Mesodermal cell (in vitro differentiated cells): ENCODE measurements at regions not wholly inside any gene's neighbourhood (a gene's known extent, or its start where the extent isn't known, plus 50 kb on each side); places are given as distances from the start of the nearest gene placed in this dataset.

Experiments used
- H3K27ac ChIP-seq: 2 replicates; pipeline ENCODE4 v1.7.0; 2013; ENCODE audit warnings: mild to moderate bottlenecking, low read depth, low read length, moderate library complexity; ENCODE audit not compliant: severe bottlenecking
- H3K36me3 ChIP-seq: 2 replicates; pipeline ENCODE4 v1.7.1; 2013; ENCODE audit warnings: mild to moderate bottlenecking, low read length, moderate library complexity; ENCODE audit not compliant: control insufficient read depth, insufficient read depth
- H3K4me1 ChIP-seq: one replicate; pipeline ENCODE4 v1.7.1; 2013; ENCODE audit warnings: mild to moderate bottlenecking, low read length; ENCODE audit not compliant: insufficient read depth, control insufficient read depth, poor library complexity, severe bottlenecking
- H3K4me3 ChIP-seq: 2 replicates; pipeline ENCODE4 v1.7.0; 2013; ENCODE audit warnings: low read length, control low read depth, mild to moderate bottlenecking; ENCODE audit not compliant: insufficient read depth, poor library complexity, severe bottlenecking; ENCODE audit errors: extremely low read depth
- H3K9me3 ChIP-seq: 2 replicates; pipeline ENCODE4 v1.7.1; 2013; ENCODE audit warnings: mild to moderate bottlenecking, low read length, moderate library complexity; ENCODE audit not compliant: control insufficient read depth
- WGBS, 2 experiments: methylation state at CpG; one replicate each; pipeline ENCODE4 v1.1.5; 2013; ENCODE audit warnings: missing lambda C conversion rate in 2 of 2; ENCODE audit not compliant: insufficient coverage in 2 of 2; 5-methylcytosine and 5-hydroxymethylcytosine counted together

DNA sequence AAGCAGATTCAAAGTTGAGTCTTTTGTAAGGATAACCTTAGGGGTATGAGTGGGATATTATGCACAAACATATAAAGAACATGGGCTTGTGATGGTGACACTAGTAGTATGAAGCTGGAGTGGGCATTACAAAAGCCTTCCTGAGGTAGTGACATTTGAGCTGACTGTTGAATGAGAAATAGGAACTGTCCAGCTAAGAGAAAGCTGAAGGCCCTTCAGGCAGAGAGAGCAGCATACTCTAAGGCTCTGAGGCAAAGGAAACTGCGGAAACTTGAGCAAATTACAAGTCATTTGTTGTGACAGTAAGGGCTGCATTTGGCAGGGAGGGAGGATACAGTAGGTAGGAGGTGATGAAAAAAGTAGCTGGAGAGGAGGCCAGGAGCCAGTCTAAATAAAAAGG lies 190.7 kb upstream of the CD96 start:
- Histone ChIP-seq H3K9me3 (peaks cover 6% of the 10 kb centered on the region), H3K4me1 (no peaks in the 10 kb centered on the region), H3K36me3 (no peaks in the 10 kb centered on the region), H3K27ac (no peak overlapping the region), H3K4me3 (no peak overlapping the region)
- WGBS, 2 experiments, result 94 to 100% methylated on average over 1 of the region's 1 CpG

DNA sequence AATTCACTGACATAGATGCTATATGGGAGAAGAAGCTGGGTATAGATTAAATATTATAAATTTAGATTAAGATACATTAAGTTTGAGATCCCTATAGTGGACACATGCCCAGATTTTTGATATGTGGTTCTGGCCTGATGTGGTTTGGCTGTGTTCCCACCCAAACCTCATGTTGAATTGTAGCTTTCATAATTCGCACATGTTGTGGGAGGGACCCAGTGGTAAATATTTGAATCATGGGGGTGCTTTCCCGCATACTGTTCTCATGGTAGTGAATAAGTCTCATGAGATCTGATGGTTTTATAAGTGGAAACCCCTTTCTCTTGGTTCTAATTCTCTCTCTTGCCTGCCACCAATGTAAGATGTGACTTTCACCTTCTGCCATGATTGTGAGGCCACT lies 189.4 kb upstream of the CD96 start:
- H3K36me3 ChIP-seq, result no peaks in the 10 kb centered on the region
- no peak overlapping the region for H3K27ac ChIP-seq
- peaks cover 3% of the 10 kb centered on the region for H3K9me3 ChIP-seq
- H3K4me1 ChIP-seq, result no peaks in the 10 kb centered on the region
- WGBS, 2 experiments, result 78 to 94% methylated on average over 1 to 2 of the region's 2 CpGs
- H3K4me3 ChIP-seq, result no peak overlapping the region

DNA sequence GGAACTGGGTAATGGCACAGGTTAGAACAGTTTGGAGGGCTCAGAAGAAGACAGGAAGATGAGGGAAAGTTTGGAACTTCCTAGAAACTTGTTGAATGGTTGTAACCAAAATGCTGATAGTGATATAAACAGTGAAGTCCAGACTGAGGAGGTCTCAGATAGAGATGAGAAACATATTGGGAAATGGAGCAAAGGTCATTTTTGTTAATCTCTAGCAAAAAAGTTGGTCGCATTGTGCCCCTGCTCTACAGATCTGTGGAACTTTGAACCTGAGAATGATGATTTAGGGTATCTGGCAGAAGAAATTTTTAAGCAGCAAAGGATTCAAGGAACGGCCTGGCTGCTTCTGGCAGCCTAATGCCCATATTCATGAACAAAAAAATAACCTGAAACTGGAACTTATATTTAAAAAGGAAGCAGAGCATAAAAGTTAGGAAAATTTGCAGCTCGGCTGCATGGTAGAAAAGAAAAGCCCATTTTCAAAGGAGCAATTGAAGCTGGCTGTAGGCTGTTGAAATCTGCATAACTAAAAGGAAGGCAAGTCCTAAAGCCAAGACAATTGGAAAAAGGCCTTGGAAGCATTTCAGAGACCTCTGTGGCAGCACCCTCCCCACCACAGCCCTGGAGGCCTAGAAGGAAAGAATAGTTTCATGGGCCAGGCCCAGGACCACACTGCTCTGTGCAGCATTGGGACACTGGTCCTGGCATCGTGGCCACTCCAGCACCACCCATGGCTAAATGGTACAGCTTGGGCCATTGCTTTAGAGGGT lies 182.6 kb upstream of the CD96 start:
- 78 to 91% methylated on average over 3 of the region's 4 CpGs for WGBS, 2 experiments
- H3K4me1 ChIP-seq, result no peaks in the 10 kb centered on the region
- H3K4me3 ChIP-seq, result no peak overlapping the region

DNA sequence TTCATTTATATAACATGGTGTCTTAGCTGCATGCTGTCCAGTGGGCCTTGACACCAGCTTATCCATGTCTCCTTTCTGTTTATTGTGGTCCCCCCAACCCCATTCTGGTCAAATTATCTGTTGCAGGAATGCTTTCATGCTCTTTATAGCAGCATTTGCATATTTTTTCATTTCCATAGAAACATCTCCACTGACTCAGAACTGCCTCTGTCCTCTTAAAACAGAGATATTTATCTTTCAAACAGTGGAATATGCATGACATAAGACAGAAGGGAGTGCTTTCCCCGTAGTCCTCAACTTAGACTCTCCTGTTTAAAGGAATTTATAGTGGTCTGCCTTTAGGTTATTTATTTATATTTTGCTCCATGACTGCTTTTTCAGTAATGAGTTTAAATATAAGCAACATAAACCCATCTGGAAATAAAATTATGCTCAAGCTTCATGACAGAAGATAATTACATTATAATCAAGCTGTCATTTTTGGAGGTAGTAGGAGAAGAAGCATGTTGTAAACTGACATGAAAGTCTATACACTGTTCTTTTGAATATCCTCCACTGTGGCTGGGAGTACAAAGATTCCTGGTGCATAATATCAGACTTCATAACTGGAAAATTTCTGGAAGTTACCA lies 179.5 kb upstream of the CD96 start:
- WGBS, 2 experiments, result no CpG with 5 or more reads among the region's 1 CpG
- Histone ChIP-seq H3K9me3 (no peaks in the 10 kb centered on the region), H3K36me3 (no peaks in the 10 kb centered on the region), H3K4me3 (no peak overlapping the region), H3K4me1 (no peaks in the 10 kb centered on the region), H3K27ac (no peak overlapping the region)

More for the DNA sequence above, 182.6 kb upstream of the CD96 start:
- Histone ChIP-seq H3K9me3 (no peaks in the 10 kb centered on the region), H3K36me3 (no peaks in the 10 kb centered on the region), H3K27ac (no peak overlapping the region)

DNA sequence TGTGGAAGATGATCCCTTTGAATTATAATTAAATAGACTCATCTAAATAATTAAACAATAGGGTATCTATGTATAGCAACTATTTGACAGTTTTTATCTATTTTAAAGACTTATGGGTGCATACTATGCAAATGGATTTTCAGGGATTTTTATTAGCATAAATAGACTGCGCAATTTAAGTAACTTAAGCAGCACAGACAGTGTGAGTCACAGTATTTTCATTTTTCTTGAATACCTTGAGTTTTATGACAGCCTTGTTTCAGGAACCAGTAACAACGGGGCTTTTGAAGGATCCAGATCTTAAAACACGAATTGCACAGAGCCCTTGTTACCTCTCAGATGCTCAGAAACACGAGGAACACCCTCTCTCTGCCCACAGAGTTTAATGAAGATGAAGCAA lies 175.5 kb upstream of the CD96 start:
- no peak overlapping the region for H3K27ac ChIP-seq
- 78 to 97% methylated on average over 4 of the region's 4 CpGs for WGBS, 2 experiments
- H3K4me3 ChIP-seq, result no peak overlapping the region
- no peaks in the 10 kb centered on the region for H3K36me3 ChIP-seq
- no peaks in the 10 kb centered on the region for H3K4me1 ChIP-seq
- peaks cover 4% of the 10 kb centered on the region for H3K9me3 ChIP-seq

DNA sequence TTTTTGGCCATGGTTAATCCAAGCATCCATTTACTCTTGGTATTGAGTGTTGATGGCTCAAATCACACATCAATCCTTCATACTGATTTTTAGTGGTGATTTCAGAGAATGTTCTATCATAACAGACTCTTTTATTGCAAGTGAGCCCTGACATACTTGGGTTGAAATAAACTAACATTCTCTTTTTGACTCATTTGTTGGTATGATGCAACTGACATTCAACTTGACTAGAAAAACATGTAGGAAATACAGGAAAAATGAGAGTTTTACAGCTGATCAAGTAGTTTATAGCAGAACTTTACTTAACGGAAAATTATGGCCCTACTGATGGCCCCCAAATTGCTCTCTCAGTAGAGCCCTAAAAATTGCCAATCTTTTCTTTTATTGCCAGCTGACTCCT lies 173.9 kb upstream of the CD96 start:
- Histone ChIP-seq H3K36me3 (no peaks in the 10 kb centered on the region), H3K4me3 (no peak overlapping the region), H3K27ac (no peak overlapping the region), H3K9me3 (peaks cover 17% of the 10 kb centered on the region), H3K4me1 (no peaks in the 10 kb centered on the region)
- 91 to 100% methylated on average over 1 of the region's 1 CpG for WGBS, 2 experiments

DNA sequence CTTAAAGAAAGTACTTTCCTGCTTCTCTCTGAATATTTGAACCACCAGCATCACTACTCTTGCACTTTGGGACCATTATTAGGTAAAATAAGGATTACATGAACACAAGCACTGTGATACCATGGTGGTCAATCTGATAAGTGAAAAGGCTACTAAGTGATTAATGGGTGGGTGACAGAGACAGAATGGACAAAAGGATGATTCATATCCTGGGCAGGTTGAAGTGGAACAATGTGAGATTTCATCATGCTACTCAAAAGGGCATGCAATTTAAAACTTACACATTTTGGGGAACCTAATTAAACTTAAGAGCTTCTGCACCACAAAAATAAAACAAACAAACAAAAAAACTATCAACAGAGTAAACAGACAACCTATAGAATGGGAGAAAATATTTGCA lies 172.0 kb upstream of the CD96 start:
- no peaks in the 10 kb centered on the region for H3K36me3 ChIP-seq
- H3K4me3 ChIP-seq, result no peak overlapping the region
- no peak overlapping the region for H3K27ac ChIP-seq
- H3K9me3 ChIP-seq, result peaks cover 18% of the 10 kb centered on the region
- no peaks in the 10 kb centered on the region for H3K4me1 ChIP-seq

DNA sequence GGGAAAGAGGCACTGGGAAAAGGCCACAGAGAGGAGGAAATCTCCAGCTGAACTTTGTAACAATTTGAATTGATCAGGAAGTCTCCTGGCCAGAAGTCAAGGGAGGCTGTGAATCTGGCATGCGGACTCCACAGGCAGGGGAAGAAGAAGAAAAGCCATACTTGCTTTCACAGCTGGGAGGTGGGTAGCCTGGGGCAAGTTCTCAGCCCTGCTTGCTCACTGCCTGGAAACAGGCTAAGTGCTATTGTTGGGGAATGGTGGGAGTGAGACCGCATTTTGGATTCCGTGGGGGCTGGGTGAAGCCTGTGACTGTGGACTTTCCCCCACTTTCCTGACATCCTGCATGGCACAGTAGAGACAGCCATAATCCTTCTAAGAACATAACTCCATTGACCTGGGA lies 168.8 kb upstream of the CD96 start:
- Histone ChIP-seq H3K36me3 (no peaks in the 10 kb centered on the region), H3K4me1 (no peaks in the 10 kb centered on the region), H3K27ac (no peak overlapping the region), H3K9me3 (peaks cover 18% of the 10 kb centered on the region), H3K4me3 (no peak overlapping the region)
- 86 to 91% methylated on average over 1 of the region's 3 CpGs for WGBS, 2 experiments

DNA sequence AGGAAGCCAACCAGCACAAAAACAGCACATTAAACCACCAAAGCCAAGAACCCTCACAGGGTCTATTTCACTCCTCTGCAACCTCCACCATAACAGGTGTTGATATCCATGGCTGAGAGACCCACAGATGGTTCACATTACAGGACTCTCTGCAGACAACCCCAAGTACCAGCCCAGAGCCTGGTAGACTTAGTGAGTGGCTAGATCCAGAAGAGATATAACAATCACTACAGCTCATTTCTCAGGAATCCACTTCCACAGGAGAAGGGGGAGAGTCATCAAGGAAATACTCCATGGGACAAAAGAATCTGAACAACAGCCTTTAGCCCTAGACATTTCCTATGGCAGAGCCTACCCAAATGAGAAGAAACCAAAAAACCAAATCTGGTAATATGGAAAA lies 168.1 kb upstream of the CD96 start:
- Histone ChIP-seq H3K4me1 (no peaks in the 10 kb centered on the region), H3K27ac (no peak overlapping the region), H3K9me3 (peaks cover 18% of the 10 kb centered on the region), H3K4me3 (no peak overlapping the region), H3K36me3 (no peaks in the 10 kb centered on the region)

DNA sequence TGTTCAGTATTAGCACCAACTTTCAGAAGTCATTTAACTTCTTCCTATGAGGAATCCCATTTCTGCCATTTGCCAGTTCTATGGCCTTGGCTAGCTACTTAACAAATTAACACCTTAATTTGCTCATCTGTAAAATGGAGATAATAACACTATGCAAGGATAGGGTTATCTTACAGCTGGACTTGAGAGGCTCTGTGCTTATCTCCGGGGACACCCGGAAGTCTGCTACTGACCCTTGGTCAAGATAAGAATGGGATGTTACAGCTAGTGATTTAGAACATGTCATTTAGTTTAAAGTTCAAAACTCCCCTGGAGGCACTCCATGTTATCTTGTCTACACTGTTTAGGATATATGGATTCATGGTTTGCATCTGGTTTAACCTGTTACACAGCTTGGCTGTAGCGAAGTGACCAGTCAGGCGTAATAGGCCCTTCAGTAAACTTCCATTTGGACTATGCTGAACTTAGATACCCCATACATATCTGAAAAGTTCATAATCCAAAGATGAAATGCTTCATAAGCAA lies 156.0 kb upstream of the CD96 start:
- Histone ChIP-seq H3K27ac (no peak overlapping the region), H3K4me1 (no peaks in the 10 kb centered on the region), H3K36me3 (no peaks in the 10 kb centered on the region), H3K4me3 (no peak overlapping the region), H3K9me3 (no peaks in the 10 kb centered on the region)
- WGBS, 2 experiments, result 92 to 100% methylated on average over 1 to 4 of the region's 4 CpGs

DNA sequence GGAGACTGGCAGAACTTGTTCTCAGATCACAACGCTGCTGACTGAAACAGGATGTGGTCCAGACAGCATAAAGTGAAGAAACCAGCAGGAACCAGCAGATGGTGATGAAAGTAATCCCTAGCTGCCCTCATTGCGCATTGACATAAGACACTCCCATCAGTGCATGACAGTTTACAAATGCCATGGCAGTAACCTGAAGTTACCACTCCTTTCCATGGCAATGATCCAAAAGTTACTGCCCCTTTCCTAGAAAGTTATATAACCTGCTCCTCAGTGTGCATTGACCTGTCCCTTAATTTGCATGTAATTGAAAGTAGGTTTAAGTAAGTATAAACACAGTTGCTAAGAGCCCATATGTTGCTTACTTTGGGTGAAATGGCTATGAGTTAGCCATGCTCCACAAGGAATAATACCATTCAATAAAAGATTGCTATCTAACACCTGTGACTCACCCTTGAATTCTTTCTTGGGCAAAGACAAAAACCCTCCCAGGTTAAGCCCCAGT lies 149.1 kb upstream of the CD96 start:
- no peaks in the 10 kb centered on the region for H3K36me3 ChIP-seq
- H3K27ac ChIP-seq, result no peak overlapping the region
- H3K4me3 ChIP-seq, result no peak overlapping the region
- peaks cover 12% of the 10 kb centered on the region for H3K9me3 ChIP-seq
- 81 to 100% methylated on average over 2 of the region's 2 CpGs for WGBS, 2 experiments
- no peaks in the 10 kb centered on the region for H3K4me1 ChIP-seq
